Activated CD8-positive, alpha-beta memory T cell treated with anti-CD3 and anti-CD28 coated beads, Interleukin-2, amount 50 U/mL, for 4 hours (primary cell): ENCODE measurements at regions not wholly inside any gene's neighbourhood (a gene's known extent, or its start where the extent isn't known, plus 50 kb on each side); places are given as distances from the start of the nearest gene placed in this dataset.

ENCODE experiments used
- DNase-seq: peaks from one replicate; pipeline ENCODE4 v3.0.0-alpha.2; 2020

- no peak for DNase-seq
Measured at GRCh38 chr22:19663821-19664355, 50.4 kb upstream of the SEPTIN5 start.

- DNase-seq: no peak
Measured at GRCh38 chr22:19664406-19664805, 49.9 kb upstream of the SEPTIN5 start.
